Epithelial cell of prostate (primary cell): ENCODE measurements at regions not wholly inside any gene's neighbourhood (a gene's known extent, or its start where the extent isn't known, plus 50 kb on each side); places are given as distances from the start of the nearest gene placed in this dataset.
"Not testable (repeated sequence)": the region's sequence is repeated elsewhere in the genome, so short reads cannot be mapped to it uniquely, and the experiment has no call there.

Experiments
- DNase-seq: peaks from one replicate; pipeline ENCODE4 v3.0.0-alpha.2; 2011; ENCODE audit warnings: low read depth, low spot score
- H3K27ac ChIP-seq: fragments of 450-650 bp; 2 replicates; pipeline ENCODE4 v1.5.1; 2017; ENCODE audit warnings: mild to moderate bottlenecking

- no peak for DNase-seq
- no peak overlapping the region for H3K27ac ChIP-seq
These were observed 114.7 kb downstream of the TAF11L14 start for GRCh38 chr5:17748941-17749340.

DNA sequence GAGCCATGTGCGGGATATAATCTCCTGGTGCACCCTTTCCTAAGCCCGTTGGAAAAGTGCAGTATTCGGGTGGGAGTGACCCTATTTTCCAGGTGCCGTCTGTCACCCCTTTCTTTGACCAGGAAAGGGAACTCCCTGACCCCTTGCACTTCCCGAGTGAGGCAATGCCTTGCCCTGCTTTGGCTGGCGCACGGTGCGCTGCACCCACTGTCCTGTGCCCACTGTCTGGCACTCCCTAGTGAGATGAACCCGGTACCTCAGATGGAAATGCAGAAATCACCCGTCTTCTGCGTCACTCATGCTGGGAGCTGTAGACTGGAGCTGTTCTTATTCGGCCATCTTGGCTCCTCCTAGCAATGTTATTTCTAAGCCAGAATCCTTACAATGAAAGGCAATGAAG lies 121.1 kb downstream of the TAF11L14 start:
- H3K27ac ChIP-seq, DNase-seq: not testable (repeated sequence)

DNA sequence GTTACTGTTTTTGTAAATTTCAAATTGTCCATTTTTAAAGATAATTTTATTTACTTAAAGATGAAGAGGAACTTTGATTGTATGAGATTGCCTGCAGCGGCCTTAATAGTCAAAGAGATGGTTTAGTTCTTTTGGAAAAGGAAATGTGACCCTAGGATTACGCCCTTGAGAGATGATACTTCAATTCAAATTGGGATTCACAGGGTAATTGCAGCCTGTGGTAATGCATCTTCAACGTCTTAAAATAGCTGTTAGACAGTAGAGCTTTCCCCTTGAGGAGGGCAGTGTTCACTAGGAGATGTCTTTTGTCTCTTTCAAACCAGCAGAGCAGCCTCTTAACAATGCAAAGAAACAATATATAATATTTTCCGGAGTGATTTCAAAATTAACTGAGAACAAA lies 127.1 kb downstream of the TAF11L14 start:
- H3K27ac ChIP-seq, result no peak overlapping the region
- no peak for DNase-seq

GRCh38 chr5:17763301-17763700 lies 129.0 kb downstream of the TAF11L14 start:
- no peak overlapping the region for H3K27ac ChIP-seq
- no peak for DNase-seq

DNA sequence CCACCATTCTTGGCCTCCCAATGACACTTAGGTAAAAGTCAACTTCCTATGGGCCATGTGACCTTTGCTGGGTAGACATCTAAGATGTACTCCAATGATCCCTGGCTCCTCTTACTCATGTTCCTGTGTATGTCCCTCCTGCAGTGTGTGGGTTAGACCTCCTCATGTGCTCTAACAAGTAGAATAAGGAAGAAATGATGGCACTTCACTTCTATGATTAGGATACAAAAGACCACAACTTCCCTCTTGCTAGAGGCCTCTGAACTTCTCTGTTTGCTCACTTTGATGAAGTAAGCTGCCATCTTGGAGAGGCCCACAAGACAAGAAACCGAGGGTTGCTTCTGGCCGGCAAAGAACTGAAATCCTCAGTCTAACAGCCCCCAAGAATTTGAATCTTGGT lies 131.8 kb downstream of the TAF11L14 start:
- no peak overlapping the region for H3K27ac ChIP-seq
- DNase-seq, result no peak

DNA sequence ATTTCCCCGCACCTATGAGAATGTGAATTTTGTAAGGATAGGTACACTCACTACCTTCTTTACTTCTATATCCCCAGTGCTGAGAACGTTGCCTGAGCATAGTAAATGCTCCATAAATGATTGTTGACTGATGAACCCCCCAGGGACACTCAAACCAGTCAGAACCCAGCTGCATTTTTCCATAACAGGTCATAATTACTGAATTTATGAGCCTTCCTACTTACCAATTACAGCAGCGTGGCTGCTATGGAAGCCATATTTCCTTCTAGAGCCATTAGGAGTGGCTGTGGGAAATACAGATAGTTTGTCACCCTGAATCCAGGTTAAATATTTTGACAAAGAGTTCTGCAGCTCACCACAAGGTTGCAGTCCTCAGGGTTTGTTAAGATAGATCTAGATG lies 135.0 kb downstream of the TAF11L14 start:
- H3K27ac ChIP-seq, result no peak overlapping the region
- no peak for DNase-seq

DNA sequence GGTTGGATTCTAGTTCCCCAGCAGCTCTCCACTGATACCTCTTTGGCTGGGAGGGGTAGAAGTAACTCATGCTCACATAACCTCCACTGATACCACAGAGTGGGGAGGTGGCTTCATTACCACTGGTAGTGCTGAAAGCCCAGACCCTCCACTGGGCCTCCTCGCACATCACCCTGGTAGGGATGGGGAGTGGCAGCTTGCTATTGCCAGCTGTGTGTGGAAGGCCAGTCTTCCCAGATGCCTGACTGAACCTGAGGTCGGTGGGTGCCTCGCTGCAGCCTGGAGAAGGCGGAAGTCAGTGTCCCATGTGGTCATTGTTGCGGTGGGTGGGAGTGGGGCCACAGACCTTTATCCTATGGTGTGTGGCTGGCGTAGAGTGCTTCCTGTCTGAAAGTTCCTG lies 138.0 kb downstream of the TAF11L14 start:
- DNase-seq, result no peak
- H3K27ac ChIP-seq, result no peak overlapping the region

GRCh38 chr5:17785774-17786173 lies 151.5 kb downstream of the TAF11L14 start:
- no peak for DNase-seq
- H3K27ac ChIP-seq, result no peak overlapping the region

- no peak overlapping the region for H3K27ac ChIP-seq
- DNase-seq, result no peak
These were observed 154.1 kb downstream of the TAF11L14 start for GRCh38 chr5:17788351-17788750.

DNA sequence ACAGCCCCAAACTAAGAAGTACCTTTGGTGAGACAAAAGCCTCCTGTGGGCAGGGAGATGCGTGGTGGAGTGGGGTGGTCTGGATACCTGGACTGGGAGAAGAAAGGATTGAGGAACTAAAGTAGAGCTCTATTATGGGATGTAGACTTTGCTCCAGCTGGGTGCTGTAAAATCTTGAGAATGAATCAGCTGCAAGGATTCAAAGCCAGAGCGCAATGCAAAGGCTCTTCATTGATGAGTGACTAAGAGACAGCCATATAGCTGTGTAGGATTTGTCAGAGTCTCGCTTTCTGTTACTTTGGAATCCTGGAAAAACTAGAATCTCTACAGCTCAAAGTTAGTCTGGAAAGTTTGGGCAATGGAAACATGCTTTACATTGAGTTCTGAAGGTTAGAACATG lies 159.9 kb downstream of the TAF11L14 start:
- H3K27ac ChIP-seq, result no peak overlapping the region
- DNase-seq, result no peak

GRCh38 chr5:17794815-17795214 lies 160.6 kb downstream of the TAF11L14 start:
- DNase-seq, result no peak
- no peak overlapping the region for H3K27ac ChIP-seq

GRCh38 chr5:17796142-17796541 lies 161.9 kb downstream of the TAF11L14 start:
- DNase-seq, result no peak
- H3K27ac ChIP-seq, result peak overlapping the region; percentile 36

GRCh38 chr5:17796757-17797396 lies 162.6 kb downstream of the TAF11L14 start:
- H3K27ac ChIP-seq, result peak overlapping the region; percentile 36
- no peak for DNase-seq

DNA sequence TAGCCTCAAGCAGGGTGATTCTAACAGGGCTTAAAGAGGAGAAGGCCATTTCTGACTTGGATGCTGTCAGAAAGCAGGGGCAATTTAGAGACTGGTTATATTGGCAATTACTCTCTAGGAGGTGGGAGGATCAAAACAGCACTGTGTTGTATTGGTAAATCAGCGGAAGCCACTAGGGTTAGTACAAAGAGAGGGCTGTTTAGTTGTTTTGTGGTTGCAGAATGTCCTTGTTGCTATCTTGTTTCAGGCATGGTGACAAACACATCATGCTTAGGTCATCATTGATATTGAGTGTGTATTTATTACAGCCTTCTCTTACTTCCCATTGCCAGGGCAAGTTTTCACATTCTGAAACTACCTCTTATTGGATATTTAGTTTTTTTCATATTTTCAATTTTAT lies 165.3 kb downstream of the TAF11L14 start:
- no peak overlapping the region for H3K27ac ChIP-seq

DNA sequence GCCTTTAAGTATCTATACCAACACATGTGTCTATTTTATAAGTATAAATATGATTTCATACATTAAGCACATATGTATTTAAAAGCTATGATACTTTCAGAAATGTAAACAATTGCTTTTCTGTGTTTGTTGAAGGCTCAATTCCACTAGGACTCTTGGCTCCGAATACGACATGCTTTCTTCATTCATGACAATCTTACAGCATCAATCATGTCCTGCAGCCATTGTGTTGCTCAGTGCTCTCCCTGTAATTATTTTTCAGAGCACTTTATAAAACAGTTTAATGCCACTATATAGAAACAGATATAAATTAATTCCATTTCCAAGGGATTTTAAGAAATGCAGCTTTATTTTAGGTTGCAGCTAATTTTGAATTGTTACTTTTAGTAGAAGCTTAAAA lies 167.3 kb downstream of the TAF11L14 start:
- no peak for DNase-seq
- no peak overlapping the region for H3K27ac ChIP-seq

More for the DNA sequence above, 165.3 kb downstream of the TAF11L14 start:
- no peak for DNase-seq

DNA sequence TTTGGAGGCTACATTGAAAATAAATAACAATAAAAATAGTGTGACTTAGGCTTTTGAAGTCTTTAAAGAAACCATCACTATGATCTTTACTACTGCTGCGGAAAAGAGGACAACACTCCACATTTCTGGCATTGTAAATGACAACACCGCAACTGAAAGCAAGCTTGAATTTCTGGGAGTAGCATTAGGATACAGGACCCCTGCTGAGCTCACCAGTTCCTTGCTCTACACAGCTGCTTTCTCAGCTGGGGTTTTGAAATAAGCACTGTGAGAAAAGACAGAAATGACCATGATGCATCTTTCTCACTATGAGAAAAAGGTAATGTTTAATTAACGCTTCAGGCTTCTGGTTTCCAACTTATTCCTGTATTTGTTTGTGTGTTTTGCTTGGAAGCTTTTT lies 168.0 kb downstream of the TAF11L14 start:
- no peak overlapping the region for H3K27ac ChIP-seq
- DNase-seq, result no peak

GRCh38 chr5:17803971-17804370 lies 169.7 kb downstream of the TAF11L14 start:
- no peak for DNase-seq
- H3K27ac ChIP-seq, result peak overlapping the region; percentile 87

- DNase-seq, result peak; percentile 94
- H3K27ac ChIP-seq, result peak overlapping the region; percentile 87
These were observed 171.1 kb downstream of the TAF11L14 start for GRCh38 chr5:17805227-17805825.

GRCh38 chr5:17806818-17807468 lies 172.7 kb downstream of the TAF11L14 start:
- no peak for DNase-seq

DNA sequence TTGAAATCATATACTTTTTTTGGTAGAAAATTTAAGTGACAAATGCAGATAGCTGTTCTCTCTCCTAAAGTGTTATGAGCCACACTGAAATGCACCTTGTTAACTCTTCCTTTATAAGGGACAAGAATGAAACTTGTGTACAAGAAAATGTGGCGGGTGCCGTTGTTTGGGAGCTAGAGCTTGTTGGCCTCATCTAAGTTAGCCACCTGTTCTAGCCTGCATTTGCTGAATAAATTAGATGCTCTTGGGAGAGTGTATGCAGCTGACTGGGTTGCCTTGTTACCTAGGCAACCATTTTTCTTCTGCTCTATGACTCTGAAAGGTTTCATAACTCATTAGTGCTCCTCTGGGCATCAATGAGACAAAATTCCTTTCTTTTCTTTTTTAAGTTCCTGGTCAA lies 174.3 kb downstream of the TAF11L14 start:
- H3K27ac ChIP-seq, result no peak overlapping the region
- no peak for DNase-seq

More at GRCh38 chr5:17806818-17807468, 172.7 kb downstream of the TAF11L14 start:
- no peak overlapping the region for H3K27ac ChIP-seq

GRCh38 chr5:17810734-17811133 lies 176.5 kb downstream of the TAF11L14 start:
- no peak for DNase-seq
- H3K27ac ChIP-seq, result no peak overlapping the region

- peak overlapping the region; percentile 29 for H3K27ac ChIP-seq
- no peak for DNase-seq
These were observed 179.0 kb downstream of the TAF11L14 start for GRCh38 chr5:17813214-17813613.
